Liver (tissue), 3 donors: ENCODE measurements at regions not wholly inside any gene's neighbourhood (a gene's known extent, or its start where the extent isn't known, plus 50 kb on each side); places are given as distances from the start of the nearest gene placed in this dataset.

ENCODE experiments used
- EGR1 ChIP-seq, 2 donors: IDR thresholded peaks; 2 replicates each; pipeline ENCODE4 v1.6.1; 2016 to 2018; ENCODE audit warnings: antibody characterized with exemption in 2 of 2, low read depth in 2 of 2
- FOXA1 ChIP-seq: IDR thresholded peaks from 2 replicates; pipeline ENCODE4 v1.6.1; 2016; ENCODE audit warnings: antibody characterized with exemption
- GABPA ChIP-seq, 2 donors: IDR thresholded peaks in 1 of 2; conservative IDR thresholded peaks in 1 of 2; 2 replicates each; pipeline ENCODE4 v1.6.1; 2016; ENCODE audit warnings: antibody characterized with exemption in 2 of 2, mild to moderate bottlenecking in 1 of 2, moderate library complexity in 1 of 2
- HNF4G ChIP-seq: IDR thresholded peaks from 2 replicates; pipeline ENCODE4 v1.6.1; 2016; ENCODE audit warnings: antibody characterized with exemption
- SP1 ChIP-seq: IDR thresholded peaks from 2 replicates; pipeline ENCODE4 v1.6.1; 2018; ENCODE audit warnings: antibody characterized with exemption, mild to moderate bottlenecking
- TAF1 ChIP-seq: conservative IDR thresholded peaks from 2 replicates; pipeline ENCODE4 v1.6.1; 2016; ENCODE audit warnings: antibody characterized with exemption, mild to moderate bottlenecking
- TF ChIP-seq, protein P1 (sequence below): fragments of 150-350 bp; IDR thresholded peaks from 2 replicates; pipeline ENCODE4 v1.5.1; 2017; ENCODE audit warnings: improper control_type of control experiment, low read depth, low read length; ENCODE audit not compliant: missing input control
- TF ChIP-seq, protein P2 (sequence below): IDR thresholded peaks from 2 replicates; pipeline ENCODE4 v1.6.1; 2016; ENCODE audit warnings: antibody characterized with exemption
- TF ChIP-seq, protein P3 (sequence below): IDR thresholded peaks from 2 replicates; pipeline ENCODE4 v1.6.1; 2016; ENCODE audit warnings: antibody characterized with exemption
- TF ChIP-seq, protein P4 (sequence below): IDR thresholded peaks from 2 replicates; pipeline ENCODE4 v1.6.1; 2016; ENCODE audit warnings: antibody characterized with exemption
- donor health status: healthy.
- donor health status: healthy.

- TF ChIP-seq, protein P1, sequence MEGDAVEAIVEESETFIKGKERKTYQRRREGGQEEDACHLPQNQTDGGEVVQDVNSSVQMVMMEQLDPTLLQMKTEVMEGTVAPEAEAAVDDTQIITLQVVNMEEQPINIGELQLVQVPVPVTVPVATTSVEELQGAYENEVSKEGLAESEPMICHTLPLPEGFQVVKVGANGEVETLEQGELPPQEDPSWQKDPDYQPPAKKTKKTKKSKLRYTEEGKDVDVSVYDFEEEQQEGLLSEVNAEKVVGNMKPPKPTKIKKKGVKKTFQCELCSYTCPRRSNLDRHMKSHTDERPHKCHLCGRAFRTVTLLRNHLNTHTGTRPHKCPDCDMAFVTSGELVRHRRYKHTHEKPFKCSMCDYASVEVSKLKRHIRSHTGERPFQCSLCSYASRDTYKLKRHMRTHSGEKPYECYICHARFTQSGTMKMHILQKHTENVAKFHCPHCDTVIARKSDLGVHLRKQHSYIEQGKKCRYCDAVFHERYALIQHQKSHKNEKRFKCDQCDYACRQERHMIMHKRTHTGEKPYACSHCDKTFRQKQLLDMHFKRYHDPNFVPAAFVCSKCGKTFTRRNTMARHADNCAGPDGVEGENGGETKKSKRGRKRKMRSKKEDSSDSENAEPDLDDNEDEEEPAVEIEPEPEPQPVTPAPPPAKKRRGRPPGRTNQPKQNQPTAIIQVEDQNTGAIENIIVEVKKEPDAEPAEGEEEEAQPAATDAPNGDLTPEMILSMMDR: no peak
- TF ChIP-seq SP1: no peak
- TF ChIP-seq EGR1 (IDR thresholded peaks at IDR 0.05; ENCODE audit: low read depth in 2 of 2): no peak
- no peak for TF ChIP-seq TAF1
- TF ChIP-seq, protein P2, sequence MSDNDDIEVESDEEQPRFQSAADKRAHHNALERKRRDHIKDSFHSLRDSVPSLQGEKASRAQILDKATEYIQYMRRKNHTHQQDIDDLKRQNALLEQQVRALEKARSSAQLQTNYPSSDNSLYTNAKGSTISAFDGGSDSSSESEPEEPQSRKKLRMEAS: peak; percentile 35
- TF ChIP-seq, protein P3, sequence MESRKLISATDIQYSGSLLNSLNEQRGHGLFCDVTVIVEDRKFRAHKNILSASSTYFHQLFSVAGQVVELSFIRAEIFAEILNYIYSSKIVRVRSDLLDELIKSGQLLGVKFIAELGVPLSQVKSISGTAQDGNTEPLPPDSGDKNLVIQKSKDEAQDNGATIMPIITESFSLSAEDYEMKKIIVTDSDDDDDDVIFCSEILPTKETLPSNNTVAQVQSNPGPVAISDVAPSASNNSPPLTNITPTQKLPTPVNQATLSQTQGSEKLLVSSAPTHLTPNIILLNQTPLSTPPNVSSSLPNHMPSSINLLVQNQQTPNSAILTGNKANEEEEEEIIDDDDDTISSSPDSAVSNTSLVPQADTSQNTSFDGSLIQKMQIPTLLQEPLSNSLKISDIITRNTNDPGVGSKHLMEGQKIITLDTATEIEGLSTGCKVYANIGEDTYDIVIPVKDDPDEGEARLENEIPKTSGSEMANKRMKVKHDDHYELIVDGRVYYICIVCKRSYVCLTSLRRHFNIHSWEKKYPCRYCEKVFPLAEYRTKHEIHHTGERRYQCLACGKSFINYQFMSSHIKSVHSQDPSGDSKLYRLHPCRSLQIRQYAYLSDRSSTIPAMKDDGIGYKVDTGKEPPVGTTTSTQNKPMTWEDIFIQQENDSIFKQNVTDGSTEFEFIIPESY: no peak
- TF ChIP-seq, protein P4, sequence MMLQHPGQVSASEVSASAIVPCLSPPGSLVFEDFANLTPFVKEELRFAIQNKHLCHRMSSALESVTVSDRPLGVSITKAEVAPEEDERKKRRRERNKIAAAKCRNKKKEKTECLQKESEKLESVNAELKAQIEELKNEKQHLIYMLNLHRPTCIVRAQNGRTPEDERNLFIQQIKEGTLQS: no peak
- TF ChIP-seq FOXA1: no peak
- TF ChIP-seq GABPA (IDR thresholded peaks at IDR 0.05 in 1 of 2, conservative IDR thresholded peaks at IDR 0.05 in 1 of 2): no peak
- TF ChIP-seq HNF4G: no peak
Observed at GRCh38 chr12:4056910-4057845, 184.0 kb upstream of the PARP11 start.
